Neural progenitor cell (in vitro differentiated cells): ENCODE measurements at regions not wholly inside any gene's neighbourhood (a gene's known extent, or its start where the extent isn't known, plus 50 kb on each side); places are given as distances from the start of the nearest gene placed in this dataset.

ENCODE experiments used
- CTCF ChIP-seq: fragments of 200-600 bp; sonication (generic); IDR thresholded peaks from 2 replicates; pipeline ENCODE4 v1.5.1; 2017; ENCODE audit warnings: antibody characterized with exemption, mild to moderate bottlenecking
- EZH2 ChIP-seq: fragments of 200-600 bp; sonication (generic); IDR thresholded peaks from 2 replicates; pipeline ENCODE4 v1.6.1; 2017; ENCODE audit warnings: antibody characterized with exemption, mild to moderate bottlenecking, moderate library complexity

- TF ChIP-seq CTCF (no peak), EZH2 (no peak)
Measured at GRCh38 chr14:101179691-101180211, 276.2 kb upstream of the RTL1 start.
